Dedifferentiated amniotic fluid mesenchymal stem cell (primary cell): ENCODE measurements at regions not wholly inside any gene's neighbourhood (a gene's known extent, or its start where the extent isn't known, plus 50 kb on each side); places are given as distances from the start of the nearest gene placed in this dataset.
"Not testable (repeated sequence)": the region's sequence is repeated elsewhere in the genome, so short reads cannot be mapped to it uniquely, and the experiment has no call there.

Experiments used
- DNase-seq: peaks from one replicate; pipeline ENCODE4 v3.0.0-alpha.2; 2016; ENCODE audit errors: extremely low spot score

DNA sequence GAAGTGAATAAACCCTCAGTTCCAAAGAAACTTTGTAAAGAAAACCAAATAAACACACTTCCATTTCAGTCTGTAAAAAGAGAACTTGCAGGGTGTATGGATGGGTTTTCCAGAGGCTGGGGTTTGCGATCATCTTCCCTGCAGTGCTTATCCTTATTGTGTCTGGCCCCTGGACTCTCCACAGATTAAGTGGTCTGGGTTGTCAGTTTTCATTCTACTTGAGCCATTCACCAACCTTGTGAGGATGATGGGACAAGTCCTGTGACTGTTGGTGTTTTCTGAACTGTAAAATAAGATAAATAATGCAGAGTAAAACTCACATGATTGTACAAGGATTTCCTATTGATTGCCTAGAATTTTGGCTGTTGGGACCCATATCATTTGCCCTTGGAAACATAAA lies 166.1 kb upstream of the MOCS2 start:
- DNase-seq = no peak

DNA sequence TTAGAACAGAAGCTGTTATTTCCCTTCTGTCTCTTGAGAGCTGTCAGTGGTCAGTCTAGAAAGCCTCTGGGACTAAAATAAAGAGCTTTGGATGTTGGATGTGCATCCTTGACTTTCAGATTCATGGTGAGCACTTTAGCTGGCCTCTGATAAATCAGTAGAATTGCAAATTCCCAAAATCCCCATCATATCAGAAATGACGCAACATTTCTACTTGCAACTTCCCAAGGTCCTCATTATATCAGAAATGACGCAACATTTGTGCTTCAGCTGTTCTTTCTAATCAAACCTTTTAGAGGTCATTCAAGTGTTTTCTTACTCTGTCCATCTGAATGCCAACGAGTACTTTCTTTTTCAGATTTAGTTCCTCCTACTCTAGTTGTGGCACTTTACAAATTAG lies 167.3 kb upstream of the MOCS2 start:
- no peak for DNase-seq

DNA sequence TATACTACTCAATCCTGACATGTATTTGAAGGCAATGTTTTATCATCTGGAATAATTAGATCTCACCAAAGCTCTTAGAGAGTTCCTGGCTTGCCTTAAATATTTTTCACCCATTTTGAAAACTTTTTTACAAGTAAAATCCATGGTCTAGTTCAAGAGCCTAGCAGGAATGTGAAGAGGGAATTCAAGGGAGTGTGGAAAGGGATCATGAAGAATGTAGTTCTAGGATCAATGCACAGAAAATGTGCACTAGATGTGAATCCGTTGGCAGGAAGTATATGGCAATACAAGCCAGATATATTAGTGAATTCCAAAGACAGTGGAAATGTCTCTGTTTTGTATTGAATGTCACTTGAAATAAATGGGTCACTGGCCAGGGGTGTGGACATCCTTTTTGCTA lies 167.9 kb upstream of the MOCS2 start:
- no peak for DNase-seq

DNA sequence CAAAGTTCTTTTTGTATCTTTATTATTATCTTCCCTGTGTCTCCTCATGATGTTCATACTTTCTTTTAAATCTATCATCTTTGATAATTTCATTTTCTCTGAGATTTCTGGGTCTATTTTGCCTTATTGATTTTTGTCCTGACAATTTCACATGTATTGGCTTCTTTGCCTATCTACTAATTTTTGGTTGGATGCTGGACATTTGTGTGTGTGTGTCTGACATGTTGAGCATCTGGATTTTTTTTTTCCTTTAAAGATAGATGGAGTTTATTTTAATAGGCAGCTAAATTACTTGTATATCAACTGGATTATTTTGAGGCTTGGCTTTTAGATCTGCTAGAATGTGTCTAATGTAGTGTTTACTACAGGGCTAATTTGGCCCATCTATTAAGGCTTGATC lies 178.0 kb upstream of the MOCS2 start:
- DNase-seq = no peak

DNA sequence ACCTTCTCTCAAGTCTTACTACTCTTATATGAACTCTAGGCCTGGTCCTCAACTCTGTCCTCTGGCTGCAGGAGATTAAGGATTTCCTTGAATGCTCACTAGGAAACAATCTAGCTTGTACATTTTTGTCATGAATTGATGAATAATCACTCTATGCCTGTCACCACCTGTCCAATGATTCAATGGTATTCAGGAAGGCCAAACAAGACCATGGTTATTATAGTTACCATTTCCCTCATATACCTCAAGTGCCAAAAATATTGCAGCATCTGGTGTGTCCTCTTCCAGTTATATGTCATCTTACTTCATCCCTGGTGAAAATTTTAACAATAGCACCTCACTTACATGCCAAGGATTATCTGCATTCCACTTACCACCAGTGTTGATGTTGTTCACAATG lies 179.0 kb upstream of the MOCS2 start:
- no peak for DNase-seq

DNA sequence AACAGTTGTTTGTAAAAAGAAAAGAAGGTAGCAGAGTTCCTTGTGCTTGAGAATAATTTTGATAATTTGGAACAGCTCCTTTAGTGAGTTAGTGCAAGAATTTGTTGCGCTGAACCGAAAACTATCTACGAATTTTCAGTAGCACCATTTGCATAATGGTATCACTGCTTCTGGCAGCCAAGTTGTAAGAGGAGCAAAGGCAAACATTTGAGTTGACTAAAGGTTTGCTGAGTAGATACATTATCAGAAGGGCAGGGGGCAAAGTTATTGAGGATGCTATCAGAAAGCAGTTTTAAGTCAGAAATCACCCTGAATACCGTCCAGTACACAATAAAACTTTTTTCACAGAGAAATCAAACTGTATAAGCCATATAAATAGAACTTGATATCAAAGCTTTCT lies 181.5 kb upstream of the MOCS2 start:
- DNase-seq = no peak

DNA sequence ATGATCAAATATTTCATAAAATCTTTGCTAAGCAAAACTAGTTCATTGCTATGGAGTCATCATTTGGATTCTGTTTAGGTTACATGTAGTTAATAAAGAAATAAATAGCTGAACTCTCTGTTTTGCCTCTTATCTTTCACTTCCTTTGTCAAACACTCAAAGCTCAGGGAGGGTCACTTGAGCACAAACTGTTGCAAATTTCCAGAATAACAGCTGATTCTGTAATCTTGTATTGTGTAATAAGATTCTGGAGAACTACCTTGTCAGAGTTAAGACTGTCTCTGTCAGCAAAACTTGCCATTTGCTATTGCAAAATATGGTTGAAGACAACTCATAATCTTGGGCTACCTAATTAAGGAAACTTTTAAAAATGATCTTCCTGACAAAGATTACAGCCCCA lies 182.0 kb upstream of the MOCS2 start:
- DNase-seq = no peak

DNA sequence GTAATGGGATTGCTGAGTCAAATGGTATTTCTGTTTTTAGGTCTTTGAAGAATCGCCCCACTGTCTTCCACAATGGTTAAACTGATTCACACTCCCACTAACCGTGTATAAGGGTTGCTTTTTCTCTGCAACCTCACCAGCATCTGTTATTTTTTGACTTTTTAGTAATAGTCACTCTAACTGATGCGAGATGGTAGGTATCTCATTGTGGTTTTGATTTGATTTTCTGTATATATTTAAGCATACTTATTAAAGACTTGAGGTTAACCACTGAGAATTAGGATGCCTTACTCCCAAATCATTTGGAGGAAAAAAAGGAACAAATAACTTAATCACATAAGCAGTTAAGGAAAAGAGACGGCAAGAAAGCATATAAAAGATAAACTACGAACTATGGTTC lies 181.6 kb upstream of the FST start:
- DNase-seq = no peak

DNA sequence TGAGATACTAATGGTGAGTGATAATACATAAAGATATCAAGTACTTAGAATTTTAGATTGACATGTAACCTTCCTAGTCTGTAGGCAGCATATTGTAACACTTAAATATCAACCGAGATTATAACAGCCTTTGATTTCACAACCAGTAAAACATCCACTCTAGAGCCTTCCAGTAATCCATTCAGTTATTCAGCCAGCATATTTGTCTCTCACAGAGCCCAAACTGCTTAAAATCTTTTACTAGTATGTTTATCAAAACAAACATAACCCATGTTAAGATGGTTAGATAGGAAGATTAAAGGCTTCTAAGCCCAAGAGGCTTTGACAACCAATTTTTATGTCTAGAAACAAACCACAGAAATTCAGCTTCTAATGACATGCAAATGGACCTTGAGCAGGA lies 177.9 kb upstream of the FST start:
- DNase-seq = peak; percentile 51

DNA sequence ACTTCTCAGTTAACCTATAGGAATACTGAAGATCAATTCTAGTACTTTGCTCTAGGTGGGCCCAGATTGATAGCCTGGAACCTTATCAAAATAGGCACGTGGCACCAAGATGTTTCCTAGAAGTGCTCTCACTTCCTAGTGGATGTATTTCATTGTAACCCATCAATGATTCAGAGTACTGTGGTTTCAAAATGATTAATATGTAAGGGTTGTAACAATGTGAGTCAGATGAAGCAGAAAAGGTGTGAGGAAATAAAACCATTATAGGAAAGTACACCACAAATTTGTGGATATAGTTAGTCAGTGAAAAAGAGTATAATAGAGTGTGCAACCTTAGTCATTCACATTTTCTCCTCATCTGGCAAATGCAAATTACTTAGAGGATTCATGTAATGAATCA lies 177.3 kb upstream of the FST start:
- no peak for DNase-seq

DNA sequence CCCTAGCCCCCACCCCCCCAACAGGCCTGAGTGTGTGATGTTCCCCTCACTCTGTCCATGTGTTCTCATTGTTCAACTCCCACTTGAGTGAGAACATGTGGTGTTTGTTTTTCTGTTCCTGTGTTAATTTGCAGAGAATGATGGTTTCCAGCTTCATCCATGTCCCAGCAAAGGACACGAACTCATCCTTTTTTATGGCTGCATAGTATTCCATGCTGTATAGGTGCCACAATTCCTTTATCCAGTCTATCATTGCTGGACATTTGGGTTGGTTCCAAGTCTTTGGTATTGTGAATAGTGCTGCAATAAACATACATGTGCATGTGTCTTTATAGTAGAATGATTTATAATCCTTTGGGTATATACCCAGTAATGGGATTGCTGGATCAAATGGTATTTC lies 175.1 kb upstream of the FST start:
- DNase-seq = not testable (repeated sequence)

DNA sequence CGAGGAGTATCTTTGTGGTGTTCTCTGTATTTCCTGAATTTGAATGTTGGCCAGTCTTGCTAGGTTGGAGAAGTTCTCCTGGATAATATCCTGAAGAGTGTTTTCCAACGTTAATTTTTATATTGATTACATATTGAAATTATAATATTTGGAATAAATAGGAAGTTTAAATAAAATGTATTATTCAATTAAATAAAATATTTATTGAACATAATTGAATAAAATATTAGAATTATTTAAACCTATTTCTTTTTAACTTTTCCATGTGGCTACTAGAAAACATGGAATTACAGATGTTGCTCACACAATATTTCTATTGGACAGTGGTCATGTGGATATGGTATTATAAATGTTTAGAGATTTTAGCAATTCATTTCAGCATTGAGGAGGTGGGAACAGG lies 170.8 kb upstream of the FST start:
- DNase-seq = no peak

DNA sequence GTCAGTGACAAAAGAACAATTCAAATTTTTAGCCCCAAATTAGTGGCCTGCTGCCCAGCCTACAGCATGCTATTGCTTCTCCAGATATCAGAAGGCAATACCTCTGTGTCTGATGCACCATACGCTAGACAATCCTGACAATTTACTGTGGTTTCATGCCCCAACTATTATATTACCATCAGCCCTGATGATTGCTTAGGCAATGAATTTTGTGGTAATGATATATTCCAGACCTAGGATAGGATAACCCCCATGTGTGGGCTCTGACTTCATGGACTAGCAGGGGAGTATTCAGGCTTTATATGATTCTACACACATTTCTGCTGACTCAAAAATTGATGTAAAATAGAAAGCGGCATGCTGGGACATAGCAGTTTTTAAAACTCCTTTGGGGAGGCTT lies 168.7 kb upstream of the FST start:
- no peak for DNase-seq

DNA sequence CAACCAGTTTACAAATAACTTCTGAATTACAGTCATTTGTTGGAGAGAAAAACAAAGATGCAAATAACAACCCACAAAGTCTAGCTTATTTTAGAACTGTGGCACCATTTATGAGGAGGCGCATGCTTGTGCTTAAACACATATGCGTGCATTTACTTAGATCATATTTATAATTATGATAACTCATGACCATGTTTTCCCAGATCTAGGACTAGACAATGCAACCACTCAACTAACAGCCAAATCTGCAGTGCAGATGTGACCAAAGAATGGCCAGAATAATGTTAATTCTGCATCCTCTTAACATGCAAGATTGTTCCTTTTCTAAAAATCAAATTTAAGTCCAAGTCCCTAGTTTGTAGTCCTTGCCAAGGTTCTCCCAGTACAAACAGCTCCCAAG lies 167.3 kb upstream of the FST start:
- no peak for DNase-seq

DNA sequence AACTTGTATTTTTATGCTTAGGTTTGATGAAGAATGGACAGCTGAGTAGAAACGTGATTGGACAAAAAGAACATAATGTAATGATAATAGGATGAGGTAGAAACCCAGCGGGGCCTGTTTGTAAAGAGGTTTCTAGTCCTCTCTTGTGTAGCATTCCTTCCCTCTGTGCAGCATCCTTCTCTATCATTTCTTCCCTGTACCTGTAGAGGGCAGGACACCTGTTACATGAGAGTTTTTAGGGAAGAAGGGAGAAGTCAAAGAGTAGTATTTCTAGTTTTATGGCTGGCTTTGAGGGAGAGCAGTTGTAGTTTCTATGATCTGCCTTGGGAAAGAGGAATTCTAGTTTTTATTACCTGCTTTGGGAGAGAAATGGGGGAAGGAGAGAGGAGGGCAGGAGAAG lies 162.1 kb upstream of the FST start:
- no peak for DNase-seq

DNA sequence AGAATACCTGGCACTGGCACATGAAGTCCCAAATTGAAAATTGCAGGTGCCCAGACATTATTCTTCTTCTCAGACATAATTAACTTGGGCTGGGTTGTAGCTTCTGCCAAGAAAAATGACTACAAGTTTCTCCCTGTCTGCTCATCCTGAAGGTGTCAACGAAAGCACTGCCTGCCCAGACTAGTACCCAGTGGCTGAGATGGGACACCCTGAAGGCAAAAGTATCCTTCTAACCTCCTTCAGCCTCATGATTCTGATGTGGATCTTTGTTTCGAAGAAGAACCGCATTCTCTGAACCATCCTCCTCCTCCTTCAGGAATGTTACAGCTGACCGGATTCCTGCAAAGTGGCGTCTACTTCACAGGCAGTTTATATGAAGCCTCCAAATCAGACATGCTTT lies 161.1 kb upstream of the FST start:
- DNase-seq = no peak

DNA sequence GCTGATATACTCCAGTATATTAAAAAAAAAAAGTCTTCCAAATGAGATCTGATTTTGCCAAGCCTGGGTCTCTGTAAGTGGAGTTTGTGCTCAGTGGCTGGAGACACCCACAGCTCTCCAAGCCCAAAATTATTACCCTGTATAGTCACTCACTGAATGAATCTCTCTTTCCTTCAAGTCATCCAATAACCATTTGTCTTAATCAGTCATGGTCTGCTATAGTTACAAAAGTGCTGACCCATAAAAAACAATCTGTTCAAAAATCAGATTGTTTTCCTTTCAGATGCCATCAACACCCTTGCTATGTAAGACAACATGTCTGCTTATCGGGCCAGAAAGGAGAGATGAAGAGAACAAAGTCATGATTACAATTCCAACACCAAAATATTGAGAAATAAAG lies 159.4 kb upstream of the FST start:
- no peak for DNase-seq

DNA sequence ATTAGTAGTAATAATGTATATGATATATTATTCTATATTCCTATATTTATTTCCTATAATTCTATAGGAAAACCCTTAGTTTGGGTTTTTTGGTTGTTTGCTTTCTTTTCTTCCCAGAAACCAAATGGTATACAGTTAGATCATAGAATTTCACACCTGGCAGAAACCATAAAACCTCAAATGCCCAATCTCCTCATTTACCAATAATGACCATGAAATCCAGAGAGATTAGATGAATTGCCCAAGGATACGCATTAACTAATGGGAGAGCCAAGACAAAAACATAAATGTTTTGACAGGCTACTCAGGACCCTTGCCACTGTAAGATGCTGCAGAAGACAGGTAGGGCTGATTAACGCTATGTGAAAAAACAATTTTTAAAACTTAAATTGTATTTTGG lies 158.7 kb upstream of the FST start:
- no peak for DNase-seq

DNA sequence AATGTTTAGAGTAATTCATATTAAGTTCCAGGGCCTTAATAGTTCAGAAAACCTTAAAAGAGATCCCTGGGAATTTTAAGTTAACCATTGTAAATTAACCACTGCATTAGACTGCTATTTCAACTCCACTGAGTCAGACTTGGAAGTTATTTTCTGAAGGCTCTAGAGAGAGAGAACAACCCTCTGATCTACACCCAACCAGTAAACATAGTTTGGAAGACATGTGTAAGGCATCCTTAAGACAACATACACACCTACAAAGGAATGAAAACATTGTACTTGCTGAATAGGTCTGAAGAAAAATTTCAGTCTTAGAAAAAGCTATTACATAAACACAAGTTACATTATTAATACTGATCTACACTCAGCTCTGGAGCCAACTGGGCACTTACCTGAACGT lies 158.2 kb upstream of the FST start:
- DNase-seq = no peak

DNA sequence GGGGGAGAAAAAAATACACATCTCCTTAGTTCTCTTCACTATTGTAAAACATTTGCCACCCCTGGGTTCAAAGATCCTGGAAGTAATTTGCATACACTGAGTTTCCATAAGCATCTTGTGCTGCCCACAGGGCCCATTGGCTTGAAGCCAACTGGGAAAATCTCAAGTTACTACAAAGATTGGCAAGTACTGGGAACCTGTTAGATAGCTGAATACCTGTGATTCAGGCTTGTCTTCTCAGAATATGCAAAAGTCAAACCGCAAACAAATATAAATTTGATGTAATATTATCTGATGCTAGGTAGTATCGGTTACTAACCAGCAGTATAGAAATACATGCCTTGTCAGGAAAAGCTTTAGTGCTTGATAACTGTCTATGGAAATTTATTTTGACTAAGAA lies 156.9 kb upstream of the FST start:
- no peak for DNase-seq

DNA sequence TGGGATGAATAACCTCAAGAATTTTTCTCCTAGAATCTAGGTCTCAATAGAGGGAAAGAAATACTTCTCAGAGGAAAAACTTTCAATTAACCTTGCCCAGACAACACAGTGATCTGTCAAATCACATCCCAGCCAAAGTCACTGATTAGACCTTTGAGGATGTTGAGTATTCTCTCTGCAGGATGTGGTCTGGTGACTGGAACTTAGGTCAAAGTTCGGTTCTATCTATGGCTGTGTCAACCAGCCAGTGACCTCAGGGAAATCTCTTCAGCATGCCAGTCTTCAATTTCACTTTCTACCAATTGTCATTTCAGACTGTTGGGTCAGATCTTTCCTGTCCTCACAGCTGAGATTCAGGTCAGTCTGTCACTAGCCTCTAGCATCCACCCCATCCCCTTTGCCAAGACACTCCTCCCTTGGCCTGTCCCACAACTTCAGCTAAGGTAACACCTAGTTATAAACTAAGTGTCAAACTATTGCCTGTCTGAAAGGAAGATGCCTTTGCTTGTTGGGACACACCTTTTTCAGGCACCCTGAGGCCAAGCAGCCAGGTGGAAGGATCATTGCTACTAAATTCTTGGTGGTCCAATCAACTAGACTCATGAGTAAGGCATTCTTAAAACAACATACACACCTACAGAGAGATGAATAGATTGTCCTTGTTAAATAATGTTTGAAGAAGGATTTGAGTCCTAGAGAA lies 156.3 kb upstream of the FST start:
- no peak for DNase-seq

DNA sequence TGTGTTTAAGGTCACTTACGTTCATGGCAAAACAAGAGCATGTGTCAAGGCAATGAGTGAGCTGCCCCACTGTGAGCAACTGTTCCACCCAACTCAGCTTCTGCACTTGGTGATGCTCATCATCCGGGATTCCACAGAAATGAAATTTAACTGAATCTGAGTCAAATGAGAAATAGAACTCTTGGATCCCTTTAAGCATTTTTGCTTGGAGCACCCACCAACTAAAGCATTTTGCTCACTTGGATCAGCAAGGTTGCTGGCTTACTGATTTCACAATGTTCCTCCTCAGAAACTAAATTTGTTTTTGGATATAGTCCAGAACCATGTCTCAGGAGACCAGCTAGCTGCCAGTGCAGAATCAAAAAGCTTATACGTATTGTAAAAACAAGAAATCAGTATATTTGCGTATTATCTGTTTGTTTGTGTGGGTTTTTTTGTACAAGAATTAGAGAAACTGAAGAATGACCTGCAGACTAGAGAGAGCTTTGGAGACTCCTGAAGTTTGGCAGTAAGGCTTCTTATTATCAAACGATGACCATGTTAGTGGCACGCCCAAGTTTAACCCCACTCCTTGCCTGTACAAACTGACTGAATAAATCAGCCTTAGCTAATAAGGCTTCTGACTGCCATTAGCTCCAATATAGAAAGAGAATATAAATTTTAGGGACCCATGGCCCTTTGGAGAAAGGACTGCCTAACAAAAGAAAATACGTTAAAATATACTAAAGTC lies 153.8 kb upstream of the FST start:
- DNase-seq = peak; percentile 27

DNA sequence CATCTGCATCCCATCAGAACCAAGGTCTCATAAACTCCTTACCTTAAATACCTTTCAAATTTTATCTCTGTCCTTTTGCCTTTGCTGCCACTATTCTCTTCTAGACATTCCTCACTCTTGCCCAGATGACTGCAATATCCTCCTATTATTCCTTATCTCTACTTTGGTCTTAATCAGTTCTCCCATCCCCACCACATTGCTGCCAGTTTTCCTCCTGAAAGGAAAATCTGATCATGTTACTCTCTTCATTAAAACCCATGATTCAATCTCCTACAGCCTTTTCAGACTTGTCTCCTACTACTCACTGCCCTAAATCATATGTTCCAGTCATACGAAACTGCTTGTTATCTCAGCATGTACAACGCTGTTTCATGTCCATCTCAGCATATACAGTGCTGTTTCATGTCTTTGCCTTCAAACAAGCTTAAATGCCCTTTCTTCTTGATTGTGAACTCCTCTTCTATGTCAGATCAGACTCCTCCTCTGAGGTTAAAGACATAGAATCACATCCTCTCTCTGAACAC lies 152.6 kb upstream of the FST start:
- no peak for DNase-seq

DNA sequence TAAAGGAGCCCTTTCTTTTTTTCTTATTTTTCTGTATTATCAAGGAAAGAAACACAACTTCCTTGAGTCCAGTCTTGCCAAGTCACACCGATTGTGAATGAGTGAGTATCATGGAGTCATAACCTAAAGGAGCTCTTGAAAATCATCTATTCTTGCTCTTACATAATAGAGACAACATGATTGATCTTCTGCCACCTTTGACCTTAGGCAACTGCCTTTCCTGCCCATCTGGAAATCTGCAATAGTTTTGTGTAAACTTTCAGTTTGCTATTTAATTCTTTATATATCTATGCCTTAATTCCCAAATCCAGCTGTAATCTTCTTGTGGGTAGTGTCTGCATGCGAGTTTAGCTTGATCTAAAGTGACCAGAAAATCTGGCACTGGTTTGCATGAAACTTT lies 149.9 kb upstream of the FST start:
- no peak for DNase-seq
